ENCODE measurements at regions not wholly inside any gene's neighbourhood (a gene's known extent, or its start where the extent isn't known, plus 50 kb on each side); places are given as distances from the start of the nearest gene placed in this dataset.
"Not testable (repeated sequence)": the region's sequence is repeated elsewhere in the genome, so short reads cannot be mapped to it uniquely, and the experiment has no call there.

DNA sequence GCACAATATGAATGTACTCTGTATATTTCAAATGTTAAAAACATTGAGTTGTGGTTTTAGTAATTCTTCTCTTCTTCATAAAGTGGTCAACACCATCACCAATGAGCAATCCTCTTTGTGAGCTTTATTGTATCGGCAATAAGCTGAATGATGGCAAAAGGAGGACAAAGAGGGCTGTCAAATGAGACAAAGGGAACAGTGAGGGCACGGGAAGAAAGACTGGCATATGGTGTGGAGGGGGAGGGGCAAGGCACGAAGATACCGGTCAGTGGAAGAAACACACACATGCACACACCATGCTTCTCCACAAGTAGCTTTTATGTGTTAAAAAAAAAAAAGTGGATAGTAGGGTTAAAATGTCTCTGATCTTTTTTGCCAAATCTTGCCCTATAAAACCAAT, 506.8 kb upstream of the CITED2 start:
- no peak for DNase-seq

DNA sequence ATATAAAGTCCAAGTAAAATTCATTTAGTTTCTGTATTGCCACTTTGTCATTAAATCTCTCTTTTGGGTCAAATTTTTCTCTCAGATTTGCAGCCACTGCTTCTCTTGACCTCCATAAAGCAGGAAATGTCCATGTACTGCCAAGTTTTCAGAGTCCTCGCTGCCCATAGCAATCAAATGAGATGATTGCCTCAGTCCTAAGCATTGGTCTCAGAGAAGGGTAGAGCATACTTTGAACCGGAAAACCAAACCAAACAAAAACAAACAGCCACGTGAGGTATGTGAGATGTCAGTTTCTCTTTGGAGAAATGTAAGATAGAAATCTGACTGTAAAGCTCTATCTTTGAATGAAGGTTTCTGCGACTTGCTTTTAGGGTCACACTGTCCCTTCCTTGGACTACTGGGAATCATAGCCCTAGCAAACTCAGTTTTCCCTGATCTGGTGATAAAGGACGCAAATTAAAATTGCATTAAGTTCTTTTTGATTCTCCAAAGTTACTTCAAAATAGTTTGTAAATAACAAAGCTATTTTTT, 505.4 kb upstream of the CITED2 start:
- DNase-seq, result no peak

DNA sequence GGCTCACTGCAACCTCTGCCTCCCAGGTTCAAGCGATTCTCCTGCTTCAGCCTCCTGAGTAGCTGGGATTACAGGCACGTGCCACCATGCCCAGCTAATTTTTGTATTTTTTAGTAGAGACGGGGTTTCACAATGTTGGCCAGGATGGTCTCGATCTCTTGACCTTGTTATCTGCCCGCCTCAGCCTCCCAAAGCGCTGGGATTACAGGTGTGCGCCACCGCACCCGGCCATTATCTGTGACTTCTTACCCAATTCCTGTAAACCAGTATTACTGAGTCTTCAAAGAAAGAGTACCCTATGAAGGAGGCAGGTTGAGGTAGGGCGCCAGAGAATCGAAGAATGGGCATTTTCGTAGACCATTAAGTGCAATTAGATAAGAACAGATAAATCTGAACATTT, 504.8 kb upstream of the CITED2 start:
- DNase-seq, result not testable (repeated sequence)

DNA sequence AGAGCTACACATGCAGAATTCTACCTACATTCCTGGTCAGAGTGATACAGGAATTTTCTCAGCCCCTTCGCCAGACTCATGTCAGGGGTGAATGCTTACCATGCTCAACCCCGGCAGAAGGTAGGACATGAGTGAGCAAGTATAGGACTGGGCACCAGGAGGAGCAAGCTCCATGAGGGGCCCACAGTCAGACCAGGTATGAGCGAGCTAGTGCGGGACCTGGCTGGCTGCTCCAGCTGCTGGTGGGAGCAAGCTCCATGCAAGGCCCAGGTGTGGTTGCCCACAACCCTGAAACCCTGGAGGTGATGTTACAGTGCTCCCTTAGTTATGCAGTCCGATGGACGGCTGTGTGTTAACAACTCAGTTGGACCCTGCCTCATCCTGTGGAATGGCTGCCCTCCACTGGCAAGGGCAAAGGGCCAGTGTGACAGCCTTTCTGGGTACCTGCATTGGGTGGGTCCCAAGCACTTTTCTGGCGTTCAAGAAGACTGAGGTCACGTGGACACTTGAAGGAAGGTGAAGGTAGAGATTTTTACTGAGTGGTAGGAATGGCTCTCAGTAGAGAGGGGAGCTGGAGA, 503.5 kb upstream of the CITED2 start:
- DNase-seq, result no peak

DNA sequence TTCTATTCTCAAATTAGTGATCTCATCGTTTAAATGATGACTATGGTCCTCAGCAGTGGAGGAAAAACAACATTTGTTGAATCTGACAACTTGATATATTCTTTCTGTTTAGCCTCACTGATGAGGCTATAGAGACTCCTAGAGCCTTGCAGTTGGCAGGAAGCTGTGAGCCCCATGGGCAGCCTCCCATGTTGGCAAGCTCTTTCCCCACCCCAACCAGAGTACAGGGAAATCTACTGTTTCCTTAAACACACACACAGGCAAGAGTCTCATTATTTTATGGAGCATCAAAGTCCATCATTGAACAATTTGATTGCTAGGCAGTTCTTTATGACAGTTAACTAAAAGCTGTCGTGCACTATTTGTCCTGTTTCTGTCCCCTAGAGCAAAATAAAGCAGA, 498.2 kb upstream of the CITED2 start:
- no peak for DNase-seq

DNA sequence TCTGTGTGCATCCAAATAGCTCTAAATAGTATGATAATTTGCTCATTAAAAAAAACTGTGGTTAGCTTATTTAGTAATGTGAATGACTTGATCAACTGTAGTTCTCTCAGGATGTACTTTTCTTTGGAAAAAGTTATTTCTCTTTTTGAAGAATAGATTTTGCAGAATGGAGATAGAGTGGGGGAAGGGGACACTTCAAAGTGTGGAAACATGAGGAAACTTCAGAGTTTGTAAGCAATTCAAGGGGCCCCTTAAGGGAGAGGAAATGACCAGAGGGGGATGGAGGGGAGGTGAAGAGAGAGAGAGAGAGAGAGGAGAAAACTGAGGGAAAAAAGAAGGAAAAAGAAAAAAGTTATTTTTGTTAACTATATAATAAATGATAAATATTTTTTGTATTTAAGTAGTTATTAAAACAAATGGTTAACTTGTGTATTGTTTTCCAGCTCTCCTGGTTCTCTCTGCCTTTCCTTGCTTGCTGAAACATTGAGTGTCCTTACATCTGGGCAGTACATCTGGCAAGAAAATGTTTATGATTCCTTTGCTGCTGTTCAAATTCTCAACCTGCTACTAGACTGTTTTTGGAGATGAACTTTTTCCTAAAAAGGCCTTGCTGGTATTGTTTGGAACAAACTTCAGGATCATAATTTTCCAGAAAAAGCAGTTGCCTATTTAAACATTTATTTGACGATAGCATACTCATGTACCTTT, 497.5 kb upstream of the CITED2 start:
- no peak for DNase-seq

DNA sequence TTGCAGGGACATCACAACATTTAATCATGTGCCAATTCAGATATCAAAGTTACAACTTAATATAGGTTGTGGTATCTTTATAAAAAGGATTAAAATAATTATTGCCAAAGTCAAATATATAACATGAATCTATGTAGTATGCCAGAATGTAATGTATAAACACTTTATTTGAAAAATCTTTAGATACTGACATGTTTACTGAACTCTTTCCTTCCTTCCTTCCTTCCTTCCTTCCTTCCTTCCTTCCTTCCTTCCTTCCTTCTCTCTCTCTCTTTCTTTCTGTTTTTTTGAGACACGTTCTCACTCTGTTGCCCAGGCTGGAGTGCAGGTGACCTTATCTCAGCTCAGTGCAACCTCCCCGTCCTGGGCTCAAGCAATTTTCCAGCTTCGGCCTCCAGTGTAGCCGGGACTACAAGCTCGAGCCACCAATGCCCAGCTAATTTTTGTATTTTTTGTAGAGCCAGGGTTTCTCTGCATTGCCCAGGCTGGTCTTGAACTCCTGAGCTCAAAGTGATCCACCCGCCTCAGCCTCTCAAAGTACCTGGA, 496.8 kb upstream of the CITED2 start:
- DNase-seq, result no peak

DNA sequence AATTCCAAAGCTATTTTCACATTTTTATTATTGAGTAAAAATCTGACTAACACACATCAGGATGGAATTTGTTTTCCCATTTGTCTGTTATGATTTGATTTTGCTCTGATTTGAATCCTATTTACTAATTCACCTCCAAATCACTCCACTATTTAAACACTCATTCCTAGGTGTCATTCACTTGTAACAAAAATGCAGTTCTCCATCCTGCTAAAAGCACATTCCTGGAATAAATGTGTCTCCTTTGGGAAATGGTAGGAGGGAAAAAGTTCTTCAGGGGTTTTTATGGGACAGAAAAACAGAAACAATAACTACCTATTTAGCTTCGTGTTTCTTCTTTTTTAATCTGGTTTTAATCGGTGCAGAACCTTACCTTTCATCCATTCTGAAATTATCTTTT, 494.1 kb upstream of the CITED2 start:
- no peak for DNase-seq

DNA sequence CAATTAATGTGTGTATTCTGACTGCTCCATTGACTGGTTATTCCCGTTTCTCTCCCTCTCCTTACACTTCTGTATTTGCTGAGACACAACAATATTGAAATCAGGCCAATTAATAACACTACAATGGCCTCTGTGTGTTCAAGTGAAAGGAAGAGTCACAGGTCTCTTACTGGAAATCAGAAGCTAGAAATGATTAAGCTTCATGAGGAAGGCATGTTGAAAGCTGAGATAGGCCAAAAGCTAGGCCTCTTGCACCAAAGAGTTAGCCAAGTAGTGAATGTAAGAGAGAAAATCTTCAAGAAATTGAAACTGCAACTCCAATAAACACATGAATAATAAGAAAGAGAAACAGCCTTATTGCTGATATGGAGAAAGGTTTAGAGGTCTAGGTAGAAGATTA, 489.5 kb upstream of the CITED2 start:
- DNase-seq, result no peak

DNA sequence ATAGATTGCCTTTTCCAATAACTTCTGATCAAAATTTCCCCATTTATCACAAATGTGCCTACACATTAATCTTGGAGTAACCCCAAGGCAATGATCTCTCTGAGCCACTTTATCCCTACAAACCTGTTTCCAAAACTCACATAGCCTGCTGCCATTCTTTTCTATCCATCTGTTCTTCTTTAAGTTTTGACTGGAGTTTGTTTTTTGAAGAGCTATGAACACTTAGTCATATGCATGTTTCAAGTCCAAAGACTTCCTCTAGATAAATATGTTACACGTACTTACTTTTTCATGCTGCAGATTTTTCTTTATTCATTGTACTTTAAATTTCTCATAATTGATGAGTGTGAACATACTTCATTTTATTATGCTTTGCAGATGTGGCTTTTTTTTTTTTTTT, 488.9 kb upstream of the CITED2 start:
- DNase-seq, result no peak

DNA sequence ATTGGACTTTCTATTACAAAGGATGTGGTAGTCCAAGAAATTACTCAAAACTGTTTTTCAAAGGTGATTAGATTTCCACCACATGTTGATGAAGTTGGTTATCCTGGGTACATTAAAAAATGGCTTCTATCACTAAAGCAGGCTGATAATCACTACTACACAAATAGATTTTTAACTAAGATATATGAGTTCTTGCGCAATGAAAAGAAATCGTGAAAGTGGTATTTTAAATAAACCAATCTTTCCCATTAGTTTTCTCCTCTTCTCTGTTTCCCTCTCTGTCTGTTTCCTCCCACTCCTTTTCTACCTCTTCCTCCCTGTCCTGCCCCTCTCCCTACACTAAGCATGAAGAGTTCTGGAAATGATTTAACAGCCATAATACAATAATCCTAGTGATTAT, 487.9 kb upstream of the CITED2 start:
- DNase-seq, result no peak

DNA sequence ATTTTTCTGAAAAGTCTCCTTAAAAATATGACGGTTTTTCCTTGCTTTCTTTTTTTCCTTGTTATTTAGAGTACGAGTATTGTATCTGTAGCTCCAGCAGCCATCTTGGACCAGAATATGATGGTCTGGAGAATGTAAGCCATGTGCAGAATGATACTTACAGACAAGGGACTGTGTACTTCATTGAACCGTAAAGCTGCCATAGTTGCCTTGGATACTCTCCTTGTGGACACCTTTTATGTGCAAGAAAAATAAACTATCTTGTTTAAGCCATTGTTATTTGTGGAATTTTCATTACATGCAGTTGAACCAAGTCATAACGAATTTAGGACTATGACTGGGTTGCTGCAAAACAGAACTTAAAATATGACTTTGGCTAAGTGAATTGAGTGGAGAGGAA, 485.8 kb upstream of the CITED2 start:
- no peak for DNase-seq

DNA sequence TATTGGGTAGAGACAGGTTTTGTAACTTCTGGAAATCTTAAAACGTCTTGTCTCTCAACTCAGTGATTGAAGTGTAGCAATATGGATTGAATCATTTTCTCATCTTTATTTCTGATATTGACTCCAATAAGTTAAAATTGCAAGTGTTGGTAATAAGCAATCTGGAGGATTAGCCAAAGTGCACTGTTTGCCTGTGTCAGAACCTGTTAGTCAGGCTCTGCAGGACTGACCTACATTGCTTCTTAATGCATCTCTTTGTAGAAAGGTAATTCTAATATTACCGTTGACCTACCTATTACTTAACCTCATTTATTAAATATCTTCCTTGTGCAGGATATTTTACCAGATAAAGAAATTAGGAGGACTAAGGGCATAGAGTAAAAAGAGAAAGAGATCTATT, 484.0 kb upstream of the CITED2 start:
- DNase-seq, result no peak

DNA sequence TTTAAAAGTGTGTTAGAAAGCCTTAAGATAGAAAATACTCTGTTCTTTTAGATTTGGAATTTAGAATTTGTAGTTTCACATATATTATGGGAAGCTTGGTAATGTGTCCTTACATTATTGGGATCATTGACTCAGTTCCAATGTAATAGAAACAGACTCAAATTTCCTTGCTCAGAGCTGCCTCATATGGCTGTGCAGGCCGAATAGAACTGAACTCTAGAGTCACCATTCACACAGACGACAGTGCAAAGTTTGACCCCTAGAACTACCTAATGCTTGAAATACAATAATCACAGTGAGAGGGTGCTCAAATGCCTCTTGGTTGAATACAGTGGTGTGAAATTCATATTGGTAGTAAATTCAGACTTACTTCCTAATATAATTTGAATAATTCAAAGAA, 482.7 kb upstream of the CITED2 start:
- no peak for DNase-seq

DNA sequence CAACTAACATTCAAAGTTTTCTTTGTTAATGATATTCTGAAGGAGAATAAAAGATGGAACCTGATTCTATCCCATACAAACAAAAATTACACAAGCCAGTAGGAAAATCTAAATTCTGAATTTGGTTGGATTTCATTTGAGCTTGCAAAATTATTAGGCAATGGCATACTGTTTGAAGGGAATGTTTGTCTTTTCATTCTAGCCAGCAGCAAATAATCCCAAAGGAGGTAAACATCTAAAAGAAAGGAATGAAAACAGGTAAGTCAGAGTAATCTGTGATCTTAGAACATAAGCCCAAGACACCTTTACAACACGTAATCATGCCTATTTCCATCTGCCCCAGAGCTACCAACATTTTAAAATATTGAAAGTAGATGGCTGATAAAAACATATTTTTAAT, 482.1 kb upstream of the CITED2 start:
- DNase-seq, result no peak

DNA sequence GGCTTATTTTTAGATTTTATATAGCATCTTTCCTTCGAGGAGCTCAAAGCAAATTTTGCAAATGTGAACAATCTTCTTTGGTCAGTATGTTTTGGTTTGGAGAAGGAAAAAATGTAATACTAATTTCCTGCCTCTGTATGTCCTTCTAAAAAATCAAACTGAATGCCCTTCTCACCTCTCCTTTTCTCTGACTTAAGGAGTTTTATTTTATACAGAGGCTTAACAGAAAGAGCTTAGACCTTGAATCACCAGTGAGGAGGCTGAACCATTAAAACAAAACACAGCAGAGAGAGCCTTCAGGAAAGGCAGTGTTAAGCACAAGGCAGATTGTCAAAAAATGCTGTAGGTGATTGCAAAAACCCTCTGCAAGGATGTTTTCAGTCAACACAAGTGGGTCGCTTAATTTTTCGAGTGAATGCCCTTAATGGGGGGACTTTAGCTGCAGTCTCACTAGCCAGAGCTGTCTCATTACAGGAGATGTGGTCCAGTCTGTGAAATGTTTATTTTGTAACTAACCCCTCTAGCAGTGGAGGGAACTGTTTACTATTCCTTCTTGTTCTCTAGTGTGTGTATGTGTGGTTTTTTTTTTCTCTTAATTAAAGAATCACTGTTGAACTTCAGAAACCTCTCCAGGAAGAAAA, 481.3 kb upstream of the CITED2 start:
- DNase-seq, result no peak

DNA sequence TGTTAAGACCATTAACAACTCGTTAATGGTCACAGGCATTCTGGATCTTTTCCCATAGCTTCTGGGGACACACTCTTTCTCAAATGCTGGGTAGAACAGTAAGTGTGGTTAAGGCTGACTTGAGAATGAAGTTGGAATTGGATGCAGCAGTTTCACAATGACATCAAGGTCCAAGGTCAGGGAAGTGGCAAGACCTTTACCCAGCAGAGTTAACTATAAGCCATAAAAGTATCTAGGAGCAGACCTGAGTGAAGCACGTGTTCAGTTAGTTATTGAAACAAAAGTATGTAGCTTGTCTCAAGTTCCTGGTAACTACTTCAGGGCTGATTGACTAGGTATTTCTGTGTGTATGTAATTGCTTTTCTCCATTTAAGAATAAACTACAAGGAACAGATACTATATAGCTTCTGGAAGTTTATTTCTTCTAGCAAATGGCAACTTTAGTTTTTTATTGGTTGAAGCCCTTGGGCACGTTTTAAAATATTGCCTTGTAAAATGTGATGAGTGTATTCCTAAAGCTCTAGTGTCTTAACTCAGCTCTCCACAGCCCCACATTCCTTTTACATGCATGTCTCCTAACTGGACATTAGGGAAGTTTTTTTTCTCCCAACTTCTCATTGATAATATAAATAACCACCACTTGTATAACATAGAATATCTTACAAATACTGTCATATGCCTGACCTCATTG, 479.0 kb upstream of the CITED2 start:
- no peak for DNase-seq

DNA sequence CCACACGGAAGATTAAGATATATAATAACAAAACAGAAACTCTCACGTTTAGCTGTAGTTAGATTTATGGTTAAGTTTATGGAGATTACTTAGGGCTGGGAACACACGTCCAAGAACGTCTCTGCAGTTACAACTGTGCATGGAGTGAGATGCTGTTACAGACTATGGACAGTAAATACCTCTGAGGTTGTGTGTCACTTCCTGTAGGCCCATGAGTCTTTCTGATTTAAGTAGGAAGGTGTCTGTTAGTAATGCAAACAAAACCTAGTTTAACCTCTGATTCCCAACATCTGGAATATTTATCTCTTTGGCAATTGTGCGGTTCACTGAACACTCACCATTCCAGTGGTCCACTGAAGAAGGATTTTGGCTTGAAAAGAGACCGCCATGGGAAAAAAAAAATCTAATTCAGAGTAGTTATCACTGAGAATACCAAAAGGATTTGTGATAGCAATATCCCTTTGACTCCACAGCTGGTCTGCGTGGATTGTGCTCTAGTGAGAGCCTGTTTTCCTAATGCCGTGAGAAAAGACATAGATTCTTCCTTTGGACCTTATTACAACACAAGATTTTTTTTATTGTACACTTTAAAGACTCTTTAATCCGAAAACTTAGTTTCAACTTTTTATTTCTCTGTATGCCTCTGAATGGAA, 478.2 kb upstream of the CITED2 start:
- no peak for DNase-seq

DNA sequence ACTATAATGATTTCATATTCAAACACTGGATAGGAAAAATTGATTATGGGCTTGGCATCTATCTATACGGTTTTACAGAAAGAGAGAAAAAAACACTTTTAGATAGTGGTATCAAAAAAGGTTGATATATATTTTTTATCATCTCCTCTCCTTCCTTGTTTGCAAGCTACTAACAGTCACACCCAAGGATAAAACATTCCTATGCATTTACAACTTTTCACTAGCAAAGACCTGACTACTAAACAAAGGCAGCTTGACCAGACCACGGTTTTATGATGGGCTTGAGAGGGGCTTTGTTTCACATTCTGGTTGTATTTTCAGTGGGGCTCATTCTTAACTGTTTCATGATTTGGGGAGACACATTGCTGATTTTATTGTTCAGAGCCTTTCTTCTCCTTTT, 477.6 kb upstream of the CITED2 start:
- no peak for DNase-seq

DNA sequence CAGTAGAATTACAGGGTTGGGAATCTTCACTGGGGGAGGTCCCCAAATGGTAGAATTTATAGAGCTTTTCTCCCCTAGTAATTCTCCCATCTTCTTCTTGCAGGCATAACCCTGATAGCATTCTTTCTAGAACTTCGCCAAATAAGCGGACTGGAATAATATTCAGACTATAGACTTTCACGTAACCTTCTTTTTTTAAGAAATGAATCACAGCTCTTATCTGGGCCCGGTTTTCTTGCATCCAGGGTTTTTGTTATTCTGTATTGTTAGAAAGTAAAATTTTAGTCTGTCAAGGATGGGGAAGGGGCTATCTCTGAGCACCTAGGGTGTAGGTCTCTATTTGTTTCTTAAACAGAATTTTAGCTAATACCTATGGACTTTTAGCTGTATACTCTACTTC, 476.8 kb upstream of the CITED2 start:
- DNase-seq, result no peak

DNA sequence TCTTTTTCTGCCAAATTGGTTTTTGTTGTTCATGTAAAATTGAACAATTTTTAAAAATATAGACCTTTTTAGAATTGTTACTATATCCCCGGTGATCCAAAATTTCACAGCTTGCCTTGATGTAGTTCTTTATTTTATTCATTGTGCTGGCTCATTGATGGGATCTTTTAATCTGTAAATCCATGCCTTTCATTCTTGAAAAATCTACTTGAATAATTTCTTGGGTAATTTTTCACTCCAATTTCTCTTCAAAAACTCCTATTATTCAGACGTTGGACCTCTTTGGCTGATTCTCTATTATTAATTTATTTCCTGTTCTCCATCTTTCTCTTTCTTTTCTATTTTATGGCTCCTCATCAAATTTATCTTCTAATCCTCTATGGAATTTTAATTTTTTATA, 476.1 kb upstream of the CITED2 start:
- no peak for DNase-seq

DNA sequence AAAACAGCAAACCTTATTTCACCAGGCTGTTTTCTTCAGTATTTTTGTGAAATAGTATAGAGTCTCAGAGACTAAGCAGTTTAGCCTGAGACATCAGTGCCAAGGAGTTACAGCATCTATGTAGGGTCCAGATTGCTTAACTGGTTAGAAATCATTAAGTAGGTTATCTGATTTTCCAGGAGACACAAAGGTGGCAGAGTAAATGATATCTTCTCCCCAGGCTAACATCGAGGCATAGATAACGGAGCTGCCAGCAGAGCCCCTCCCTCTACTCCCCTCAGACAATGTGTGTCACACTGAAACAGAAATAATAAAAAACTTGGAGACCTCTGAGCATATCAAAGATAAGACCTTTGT, 473.0 kb upstream of the CITED2 start:
- DNase-seq, result no peak

All from midbrain (tissue), 1 donor.